HG03060 (cell line): ENCODE measurements at regions not wholly inside any gene's neighbourhood (a gene's known extent, or its start where the extent isn't known, plus 50 kb on each side); places are given as distances from the start of the nearest gene placed in this dataset.

Experiments
- ATAC-seq: cut with Tn5 transposase; IDR thresholded peaks from one replicate; pipeline ENCODE4 v1.9.1; 2021; ENCODE audit warnings: low read depth, moderate number of reproducible peaks; ENCODE audit not compliant: unreplicated experiment

DNA sequence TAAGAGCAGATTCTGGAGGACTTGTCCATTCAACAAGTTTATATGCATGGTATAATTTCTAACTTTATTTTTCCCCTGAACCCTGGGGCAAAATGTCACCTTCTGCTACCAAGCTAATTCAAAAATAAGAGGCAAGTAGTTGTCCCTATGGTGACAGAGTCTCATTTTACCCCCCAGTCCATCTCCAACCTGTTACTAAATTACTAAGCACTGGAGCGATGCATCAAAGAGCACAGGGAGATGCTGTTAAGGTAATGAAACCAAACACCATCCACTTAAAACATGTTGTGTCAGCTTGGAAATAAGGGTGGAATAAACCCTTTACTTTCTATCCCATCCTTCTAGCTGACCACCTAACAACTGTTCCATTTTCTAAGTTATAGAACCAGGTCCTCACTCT, 417.4 kb upstream of the ATP11B start:
- ATAC-seq: no peak

GRCh38 chr3:182382112-182382857, 411.0 kb upstream of the ATP11B start:
- no peak for ATAC-seq

GRCh38 chr3:182384221-182384620, 409.1 kb upstream of the ATP11B start:
- ATAC-seq: no peak

DNA sequence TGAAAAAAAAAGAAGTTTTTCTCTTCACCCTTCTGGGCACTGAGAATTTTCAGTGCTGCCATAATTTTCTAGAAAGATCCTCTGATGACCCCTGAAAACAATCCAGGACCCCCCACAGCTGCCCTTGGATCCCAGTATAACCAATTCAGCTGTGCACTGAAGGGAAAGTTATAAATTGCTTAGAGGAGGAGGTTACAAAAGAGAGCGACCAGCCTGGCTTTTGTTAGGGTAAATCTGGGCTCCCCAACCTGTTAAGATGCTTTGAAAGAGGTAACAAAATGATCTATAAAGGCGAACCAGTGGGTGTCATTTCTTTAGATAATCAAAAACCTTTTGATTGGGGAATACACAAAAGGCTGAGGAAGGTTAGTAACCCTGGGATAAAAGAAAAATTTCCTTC, 407.9 kb upstream of the ATP11B start:
- ATAC-seq: no peak

- ATAC-seq: no peak
Measured at GRCh38 chr3:182388506-182388905, 404.8 kb upstream of the ATP11B start.

GRCh38 chr3:182389071-182389815, 404.1 kb upstream of the ATP11B start:
- ATAC-seq: no peak

DNA sequence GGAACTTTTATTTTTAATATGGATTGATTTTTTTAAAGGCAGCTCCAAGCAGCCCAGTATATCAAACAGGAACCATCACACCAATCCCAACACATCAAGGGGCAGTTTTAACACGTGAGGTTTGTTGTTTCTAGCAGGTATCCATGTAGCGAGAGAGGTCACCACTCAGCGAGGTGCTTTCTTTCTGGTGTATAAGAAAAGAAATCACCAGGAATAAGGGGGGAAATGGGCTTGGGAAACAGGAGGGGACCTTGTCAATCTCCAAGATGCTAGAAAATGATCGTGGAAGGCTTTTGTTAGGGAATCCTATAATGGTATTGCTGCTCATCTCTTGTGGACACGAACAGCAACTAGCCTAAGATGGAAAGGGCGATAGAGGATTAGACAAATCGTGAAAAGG, 402.9 kb upstream of the ATP11B start:
- no peak for ATAC-seq

DNA sequence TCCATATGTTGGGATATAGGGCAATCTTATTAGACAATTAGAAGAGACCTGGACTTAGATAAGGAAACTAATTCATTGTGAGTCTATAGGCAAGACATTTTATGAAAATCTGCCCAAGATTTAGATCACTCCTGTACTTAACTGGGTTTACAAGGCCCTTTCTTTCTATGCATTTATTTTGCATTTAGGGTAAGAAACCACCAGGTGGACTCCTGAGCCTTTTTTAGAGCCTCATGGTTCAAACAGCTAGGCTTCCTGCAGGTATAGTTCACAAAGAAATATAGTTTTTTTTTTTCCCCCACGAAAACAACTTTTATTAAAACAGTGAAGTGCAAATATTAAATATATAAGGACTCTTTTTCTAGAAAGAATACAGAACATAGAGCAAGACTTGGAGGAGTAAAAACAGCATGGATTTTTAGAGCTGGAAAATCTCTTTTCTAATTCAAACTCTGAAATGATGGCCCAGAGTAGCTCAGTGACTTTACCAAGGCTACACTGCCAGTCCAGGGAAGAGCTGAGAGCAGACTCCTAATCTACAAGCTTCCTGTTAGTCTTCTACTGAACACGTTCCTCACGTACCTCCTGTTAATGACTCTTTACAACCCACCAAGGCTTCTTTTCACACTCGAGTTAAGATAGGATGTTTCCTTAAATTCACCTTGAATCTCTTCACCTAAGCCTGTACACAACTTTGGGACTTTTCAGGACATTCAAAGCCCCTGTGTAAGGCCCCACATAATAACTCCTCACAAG, 400.9 kb upstream of the ATP11B start:
- ATAC-seq: no peak

GRCh38 chr3:182393151-182393550, 400.2 kb upstream of the ATP11B start:
- no peak for ATAC-seq

GRCh38 chr3:182393830-182394367, 399.4 kb upstream of the ATP11B start:
- no peak for ATAC-seq

DNA sequence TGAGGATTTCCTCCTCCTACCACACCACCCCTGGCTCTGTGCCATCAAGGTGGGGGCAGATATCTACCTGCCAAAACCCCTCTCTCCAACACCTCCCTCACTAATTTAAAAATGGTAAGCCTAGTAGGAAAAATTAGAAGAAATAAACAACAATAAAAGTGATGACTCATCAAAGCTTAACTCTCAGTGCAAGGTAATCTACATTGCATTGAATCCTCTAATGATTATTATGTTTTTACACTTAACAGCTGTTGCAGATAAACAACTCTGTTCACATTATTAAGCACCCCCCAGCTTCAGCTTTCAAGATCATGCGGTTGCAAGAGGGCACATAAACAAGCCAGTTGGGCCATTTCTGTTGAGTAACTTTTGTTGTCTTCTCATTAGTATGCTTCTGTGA, 396.1 kb upstream of the ATP11B start:
- ATAC-seq: no peak

GRCh38 chr3:182399978-182400737, 393.1 kb upstream of the ATP11B start:
- ATAC-seq: no peak

GRCh38 chr3:182400838-182401237, 392.5 kb upstream of the ATP11B start:
- ATAC-seq: no peak

DNA sequence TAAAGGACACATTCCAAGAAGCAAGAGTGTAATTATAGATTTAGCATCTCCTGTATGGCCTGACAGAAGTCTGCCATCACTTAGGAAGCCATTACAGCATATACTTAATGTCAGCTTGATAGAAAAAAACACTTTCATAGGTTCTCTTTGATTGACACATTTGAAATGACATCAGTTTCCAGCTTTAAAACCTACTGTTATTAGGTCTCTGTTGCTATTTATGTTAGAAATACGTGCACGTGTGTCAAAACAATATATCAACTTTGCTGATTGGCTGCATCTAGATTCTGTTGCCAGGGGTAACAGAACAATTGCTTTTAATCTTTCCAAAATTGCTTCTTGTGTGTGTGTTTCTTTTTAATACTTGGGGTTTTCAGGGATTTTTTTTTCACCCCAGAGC, 389.3 kb upstream of the ATP11B start:
- ATAC-seq: no peak

DNA sequence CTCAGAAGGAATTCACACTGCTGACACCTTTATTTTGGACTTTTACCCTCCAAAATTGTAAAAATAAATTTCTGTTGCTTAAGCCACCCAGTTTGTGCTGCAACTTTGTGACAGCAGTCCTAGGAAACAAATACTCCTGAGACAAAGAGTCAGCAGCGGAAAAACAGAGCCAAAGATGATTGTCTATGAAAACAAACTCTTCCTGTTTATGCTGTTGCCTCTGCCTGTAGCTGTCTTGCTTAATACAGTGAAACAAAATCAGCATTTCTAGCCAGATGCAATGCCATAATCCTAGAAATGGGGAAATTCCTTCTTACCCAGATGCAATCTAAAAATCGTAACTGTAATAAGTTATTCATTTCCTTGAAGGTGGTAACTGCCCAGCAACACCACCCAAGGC, 387.5 kb upstream of the ATP11B start:
- no peak for ATAC-seq

- no peak for ATAC-seq
Measured at GRCh38 chr3:182406786-182407185, 386.5 kb upstream of the ATP11B start.

- no peak for ATAC-seq
Measured at GRCh38 chr3:182410051-182410450, 383.3 kb upstream of the ATP11B start.

DNA sequence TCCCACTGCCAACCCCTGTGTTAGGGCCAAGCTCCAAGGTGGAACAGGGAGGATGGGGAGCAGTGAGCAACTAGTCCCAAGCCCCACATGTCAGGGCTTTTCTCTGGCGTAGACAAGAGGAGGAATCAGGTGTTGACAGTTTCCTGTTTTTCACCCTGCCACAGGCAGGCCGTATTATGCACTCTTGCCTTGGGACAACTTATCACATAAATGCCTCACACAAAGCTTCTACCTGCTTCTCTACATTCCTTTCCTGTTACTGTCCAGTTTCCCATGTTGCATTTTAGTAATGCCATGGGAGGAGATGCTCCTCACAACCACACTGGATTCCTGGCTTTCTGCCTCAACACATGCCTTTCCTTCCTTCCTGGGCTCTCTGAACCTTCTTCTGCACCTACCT, 381.2 kb upstream of the ATP11B start:
- no peak for ATAC-seq

GRCh38 chr3:182413061-182413460, 380.2 kb upstream of the ATP11B start:
- ATAC-seq: no peak

DNA sequence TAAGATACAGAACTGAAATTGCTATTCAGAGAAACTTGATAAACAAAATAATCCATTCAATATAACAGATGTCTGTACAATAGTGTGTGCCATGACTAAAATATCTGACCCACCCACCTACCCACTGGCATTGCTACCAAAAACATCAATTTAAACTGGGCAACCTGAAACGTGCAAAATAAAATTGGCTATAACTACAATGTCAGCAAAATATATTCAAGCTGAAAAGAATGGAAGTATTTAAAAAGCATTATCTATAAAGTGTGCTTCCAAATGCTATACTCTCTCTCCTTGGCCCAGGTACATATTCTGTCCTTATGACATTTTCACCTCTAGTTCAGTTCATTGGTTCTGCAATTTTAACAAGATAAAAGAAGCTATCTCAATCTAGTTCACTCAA, 379.6 kb upstream of the ATP11B start:
- ATAC-seq: no peak
